ENCODE measurements at regions not wholly inside any gene's neighbourhood (a gene's known extent, or its start where the extent isn't known, plus 50 kb on each side); places are given as distances from the start of the nearest gene placed in this dataset.

DNA sequence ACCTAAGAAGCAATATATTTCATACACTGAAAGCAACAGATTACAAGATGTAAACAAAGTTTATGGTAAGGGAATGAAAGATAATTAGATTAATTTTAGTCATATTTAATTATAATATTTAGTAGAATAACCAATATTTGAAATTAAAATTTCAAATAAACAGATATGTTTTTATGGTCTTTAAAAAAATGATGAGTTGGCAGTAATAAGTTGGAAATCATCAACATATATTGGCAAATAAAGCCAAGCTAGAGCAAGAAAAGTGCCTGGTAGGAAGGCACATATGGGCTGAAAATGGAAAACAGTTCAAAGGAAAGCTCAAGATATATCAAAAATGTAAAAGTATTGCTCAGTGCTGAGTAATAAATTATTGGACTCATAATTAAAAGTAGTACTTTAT, 1274.0 kb downstream of the AMY1C start:
- TF ChIP-seq POLR2AphosphoS5 (IDR thresholded peaks at IDR 0.05; ENCODE audit: low read depth, low read length) (no peak), SIN3A (IDR thresholded peaks at IDR 0.05; ENCODE audit: borderline replicate concordance, insufficient read depth, low read length) (no peak), TAF1 (IDR thresholded peaks at IDR 0.05; ENCODE audit: borderline replicate concordance, insufficient read depth, low read length) (no peak)
- TF ChIP-seq, protein P1, sequence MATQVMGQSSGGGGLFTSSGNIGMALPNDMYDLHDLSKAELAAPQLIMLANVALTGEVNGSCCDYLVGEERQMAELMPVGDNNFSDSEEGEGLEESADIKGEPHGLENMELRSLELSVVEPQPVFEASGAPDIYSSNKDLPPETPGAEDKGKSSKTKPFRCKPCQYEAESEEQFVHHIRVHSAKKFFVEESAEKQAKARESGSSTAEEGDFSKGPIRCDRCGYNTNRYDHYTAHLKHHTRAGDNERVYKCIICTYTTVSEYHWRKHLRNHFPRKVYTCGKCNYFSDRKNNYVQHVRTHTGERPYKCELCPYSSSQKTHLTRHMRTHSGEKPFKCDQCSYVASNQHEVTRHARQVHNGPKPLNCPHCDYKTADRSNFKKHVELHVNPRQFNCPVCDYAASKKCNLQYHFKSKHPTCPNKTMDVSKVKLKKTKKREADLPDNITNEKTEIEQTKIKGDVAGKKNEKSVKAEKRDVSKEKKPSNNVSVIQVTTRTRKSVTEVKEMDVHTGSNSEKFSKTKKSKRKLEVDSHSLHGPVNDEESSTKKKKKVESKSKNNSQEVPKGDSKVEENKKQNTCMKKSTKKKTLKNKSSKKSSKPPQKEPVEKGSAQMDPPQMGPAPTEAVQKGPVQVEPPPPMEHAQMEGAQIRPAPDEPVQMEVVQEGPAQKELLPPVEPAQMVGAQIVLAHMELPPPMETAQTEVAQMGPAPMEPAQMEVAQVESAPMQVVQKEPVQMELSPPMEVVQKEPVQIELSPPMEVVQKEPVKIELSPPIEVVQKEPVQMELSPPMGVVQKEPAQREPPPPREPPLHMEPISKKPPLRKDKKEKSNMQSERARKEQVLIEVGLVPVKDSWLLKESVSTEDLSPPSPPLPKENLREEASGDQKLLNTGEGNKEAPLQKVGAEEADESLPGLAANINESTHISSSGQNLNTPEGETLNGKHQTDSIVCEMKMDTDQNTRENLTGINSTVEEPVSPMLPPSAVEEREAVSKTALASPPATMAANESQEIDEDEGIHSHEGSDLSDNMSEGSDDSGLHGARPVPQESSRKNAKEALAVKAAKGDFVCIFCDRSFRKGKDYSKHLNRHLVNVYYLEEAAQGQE (IDR thresholded peaks at IDR 0.05; ENCODE audit: insufficient read depth in 1 of 2, low read depth in 2 of 2, low read length in 2 of 2) = no peak
